ENCODE measurements at regions not wholly inside any gene's neighbourhood (a gene's known extent, or its start where the extent isn't known, plus 50 kb on each side); places are given as distances from the start of the nearest gene placed in this dataset.
"Not testable (repeated sequence)": the region's sequence is repeated elsewhere in the genome, so short reads cannot be mapped to it uniquely, and the experiment has no call there.

- no peak for TF ChIP-seq CTCF (conservative IDR thresholded peaks at IDR 0.05; ENCODE audit: low read depth)
- DNase-seq (ENCODE audit: low spot score), result no peak
- ChIA-PET CTCF (no interaction called here), POLR2A (ENCODE audit: low non-redundant PET) (no interaction called here)
- H3K27ac ChIP-seq, result no peak overlapping the region
Measured at GRCh38 chr10:60534761-60535389, 145.2 kb upstream of the ANK3 start.

- ChIA-PET CTCF (interaction anchor here (0.6 kb wide), 1 partner anchor 102 kb away, joined by 3 read pairs; no protein-coding TSS in a partner anchor), POLR2A (ENCODE audit: low non-redundant PET) (no interaction called here)
- DNase-seq (ENCODE audit: low spot score), result no peak
- H3K27ac ChIP-seq, result no peak overlapping the region
- no peak for TF ChIP-seq CTCF (conservative IDR thresholded peaks at IDR 0.05; ENCODE audit: low read depth)
Measured at GRCh38 chr10:60532696-60533468, 143.2 kb upstream of the ANK3 start.

GRCh38 chr10:60531006-60531405 lies 141.3 kb upstream of the ANK3 start:
- CTCF ChIA-PET, result no interaction called here

GRCh38 chr10:60527676-60528075 lies 138.0 kb upstream of the ANK3 start:
- no peak for TF ChIP-seq CTCF (conservative IDR thresholded peaks at IDR 0.05; ENCODE audit: low read depth)
- no peak for DNase-seq (ENCODE audit: low spot score)
- ChIA-PET CTCF (no interaction called here), POLR2A (ENCODE audit: low non-redundant PET) (no interaction called here)
- H3K27ac ChIP-seq, result no peak overlapping the region

More at GRCh38 chr10:60531006-60531405, 141.3 kb upstream of the ANK3 start:
- no peak for DNase-seq (ENCODE audit: low spot score)
- H3K27ac ChIP-seq, result no peak overlapping the region
- no peak for TF ChIP-seq CTCF (conservative IDR thresholded peaks at IDR 0.05; ENCODE audit: low read depth)
- POLR2A ChIA-PET (ENCODE audit: low non-redundant PET), result no interaction called here

GRCh38 chr10:60525716-60526585 lies 136.3 kb upstream of the ANK3 start:
- no peak overlapping the region for H3K27ac ChIP-seq
- no peak for TF ChIP-seq CTCF (conservative IDR thresholded peaks at IDR 0.05; ENCODE audit: low read depth)
- no peak for DNase-seq (ENCODE audit: low spot score)
- ChIA-PET POLR2A (ENCODE audit: low non-redundant PET) (no interaction called here), CTCF (no interaction called here)

GRCh38 chr10:60524541-60524940 lies 134.9 kb upstream of the ANK3 start:
- H3K27ac ChIP-seq, result no peak overlapping the region
- CTCF ChIA-PET, result no interaction called here
- no peak for DNase-seq (ENCODE audit: low spot score)
- TF ChIP-seq CTCF (conservative IDR thresholded peaks at IDR 0.05; ENCODE audit: low read depth), result no peak
- POLR2A ChIA-PET (ENCODE audit: low non-redundant PET), result no interaction called here

DNA sequence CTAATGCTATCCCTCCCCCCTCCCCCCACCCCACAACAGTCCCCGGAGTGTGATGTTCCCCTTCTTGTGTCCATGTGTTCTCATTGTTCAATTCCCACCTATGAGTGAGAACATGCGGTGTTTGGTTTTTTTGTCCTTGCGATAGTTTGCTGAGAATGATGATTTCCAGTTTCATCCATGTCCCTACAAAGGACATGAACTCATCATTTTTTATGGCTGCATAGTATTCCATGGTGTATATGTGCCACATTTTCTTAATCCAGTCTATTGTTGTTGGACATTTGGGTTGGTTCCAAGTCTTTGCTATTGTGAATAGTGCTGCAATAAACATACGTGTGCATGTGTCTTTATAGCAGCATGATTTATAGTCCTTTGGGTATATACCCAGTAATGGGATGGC lies 133.7 kb upstream of the ANK3 start:
- POLR2A ChIA-PET (ENCODE audit: low non-redundant PET); H3K27ac ChIP-seq; DNase-seq (ENCODE audit: low spot score); CTCF ChIA-PET: not testable (repeated sequence)
